ENCODE measurements at regions not wholly inside any gene's neighbourhood (a gene's known extent, or its start where the extent isn't known, plus 50 kb on each side); places are given as distances from the start of the nearest gene placed in this dataset.

DNA sequence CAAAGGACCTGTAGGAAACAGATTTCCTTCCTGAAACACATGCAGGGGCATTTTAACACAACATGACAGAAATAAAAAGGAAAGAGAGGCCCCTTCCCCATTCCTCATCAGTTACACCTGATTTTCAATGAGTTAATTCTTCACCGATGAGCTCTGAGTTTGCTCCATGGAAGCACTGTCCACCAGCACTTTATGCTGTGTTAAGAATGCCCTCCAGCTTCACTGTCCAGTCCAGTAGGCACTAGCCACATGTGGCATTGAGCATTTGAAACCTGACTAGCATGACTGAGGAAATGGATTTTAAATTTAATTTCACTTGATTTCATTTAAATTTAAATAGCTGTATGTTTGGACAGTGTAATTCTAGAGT is 217.2 kb upstream of the SLC10A2 start (continued):
- TF ChIP-seq JUNB (IDR thresholded peaks at IDR 0.05; ENCODE audit: unreplicated experiment) (no peak), STAT1 (IDR thresholded peaks at IDR 0.05; ENCODE audit: unreplicated experiment) (no peak), POLR2AphosphoS5 (IDR thresholded peaks at IDR 0.05; ENCODE audit: low read depth) (no peak)

DNA sequence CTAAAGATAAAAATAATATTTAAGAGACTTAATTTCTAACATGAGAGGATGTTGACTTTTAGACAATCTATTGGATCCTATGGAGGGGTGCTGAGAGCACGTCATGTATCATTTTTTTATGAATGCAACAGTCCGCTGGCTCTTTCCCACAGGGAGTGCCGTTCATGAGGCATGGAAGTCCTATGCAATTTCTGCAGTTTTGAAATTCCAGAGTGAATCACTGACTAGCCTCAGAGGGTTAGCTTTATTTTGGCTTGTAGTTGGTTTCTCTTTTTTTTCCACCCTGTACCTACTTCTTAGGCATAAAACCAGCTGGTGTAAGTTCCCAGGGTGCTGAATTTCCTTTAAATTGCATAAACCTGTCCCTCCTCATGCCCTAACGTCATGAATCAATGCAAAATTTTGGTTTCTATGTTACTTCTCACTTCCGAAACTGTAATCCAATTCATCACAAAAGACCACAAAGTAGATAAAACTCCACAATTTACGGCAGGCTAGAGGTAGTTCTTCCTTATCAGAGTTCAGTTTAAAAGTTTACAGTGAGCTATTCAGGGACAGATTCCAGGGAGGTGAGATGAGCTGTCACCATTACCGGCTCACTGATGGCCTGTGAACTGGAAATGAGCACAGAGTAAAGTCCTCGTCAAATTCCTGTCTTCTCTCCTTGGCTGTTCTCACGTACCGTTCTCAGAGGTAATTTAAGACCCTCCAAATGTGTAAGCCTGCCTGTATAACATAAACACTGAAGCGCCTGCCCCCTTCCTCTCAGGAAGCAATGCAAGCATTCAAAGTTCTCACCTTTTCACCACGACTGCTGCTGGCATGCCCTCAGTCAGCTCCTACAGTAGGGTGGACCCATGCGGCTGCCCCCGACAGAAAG is 216.6 kb upstream of the SLC10A2 start:
- 0 out of 3 replicates have a peak, but pooled peaks cover 2% of the 10 kb centered on the region for H3K4me1 Mint-ChIP-seq
- H4K20me1 ChIP-seq (replicated peaks; ENCODE audit: insufficient read depth): no peaks in the 10 kb centered on the region
- H3K27ac Mint-ChIP-seq: no peak overlapping the region
- 0 out of 2 replicates have a peak, but pooled peaks cover 8% of the 10 kb centered on the region for H3K9me2 ChIP-seq (ENCODE audit: insufficient read depth)
- no peaks in the 10 kb centered on the region for H3K79me2 ChIP-seq (replicated peaks; ENCODE audit: insufficient read depth)
- no peaks in the 10 kb centered on the region for H3K4me1 ChIP-seq (ENCODE audit: insufficient read depth)
- no peaks in the 10 kb centered on the region for H3K27me3 ChIP-seq (ENCODE audit: insufficient read depth)
- ATAC-seq (no peak), DNase-seq (ENCODE audit: low spot score) (no peak)
- H3K27ac ChIP-seq (ENCODE audit: low read depth): no peak overlapping the region
- H3K36me3 Mint-ChIP-seq (ENCODE audit: low read depth): no peaks in the 10 kb centered on the region
- H3K4me3 Mint-ChIP-seq: no peak overlapping the region
- H3K36me3 ChIP-seq (ENCODE audit: insufficient read depth): no peaks in the 10 kb centered on the region
- no peaks in the 10 kb centered on the region for H3F3A ChIP-seq (replicated peaks; ENCODE audit: low read depth)
- peaks cover 5% of the 10 kb centered on the region for H3K27me3 Mint-ChIP-seq (ENCODE audit: insufficient read depth, low read depth, poor library complexity)
- H3K4me3 ChIP-seq: no peak overlapping the region
- peak overlapping the region; percentile 45 for H2AFZ ChIP-seq
- H3K9me3 Mint-ChIP-seq: no peaks in the 10 kb centered on the region
- no peak overlapping the region for H3K4me2 ChIP-seq
- no peak for TF ChIP-seq ZNF331 (CRISPR knock-in tag; IDR thresholded peaks at IDR 0.05; ENCODE audit: low read depth)
- TF ChIP-seq EZH2 (IDR thresholded peaks at IDR 0.05; ENCODE audit: low read depth, unreplicated experiment): no peak
- TF ChIP-seq POLR2AphosphoS5 (IDR thresholded peaks at IDR 0.05; ENCODE audit: low read depth): no peak
- TF ChIP-seq, protein P1, sequence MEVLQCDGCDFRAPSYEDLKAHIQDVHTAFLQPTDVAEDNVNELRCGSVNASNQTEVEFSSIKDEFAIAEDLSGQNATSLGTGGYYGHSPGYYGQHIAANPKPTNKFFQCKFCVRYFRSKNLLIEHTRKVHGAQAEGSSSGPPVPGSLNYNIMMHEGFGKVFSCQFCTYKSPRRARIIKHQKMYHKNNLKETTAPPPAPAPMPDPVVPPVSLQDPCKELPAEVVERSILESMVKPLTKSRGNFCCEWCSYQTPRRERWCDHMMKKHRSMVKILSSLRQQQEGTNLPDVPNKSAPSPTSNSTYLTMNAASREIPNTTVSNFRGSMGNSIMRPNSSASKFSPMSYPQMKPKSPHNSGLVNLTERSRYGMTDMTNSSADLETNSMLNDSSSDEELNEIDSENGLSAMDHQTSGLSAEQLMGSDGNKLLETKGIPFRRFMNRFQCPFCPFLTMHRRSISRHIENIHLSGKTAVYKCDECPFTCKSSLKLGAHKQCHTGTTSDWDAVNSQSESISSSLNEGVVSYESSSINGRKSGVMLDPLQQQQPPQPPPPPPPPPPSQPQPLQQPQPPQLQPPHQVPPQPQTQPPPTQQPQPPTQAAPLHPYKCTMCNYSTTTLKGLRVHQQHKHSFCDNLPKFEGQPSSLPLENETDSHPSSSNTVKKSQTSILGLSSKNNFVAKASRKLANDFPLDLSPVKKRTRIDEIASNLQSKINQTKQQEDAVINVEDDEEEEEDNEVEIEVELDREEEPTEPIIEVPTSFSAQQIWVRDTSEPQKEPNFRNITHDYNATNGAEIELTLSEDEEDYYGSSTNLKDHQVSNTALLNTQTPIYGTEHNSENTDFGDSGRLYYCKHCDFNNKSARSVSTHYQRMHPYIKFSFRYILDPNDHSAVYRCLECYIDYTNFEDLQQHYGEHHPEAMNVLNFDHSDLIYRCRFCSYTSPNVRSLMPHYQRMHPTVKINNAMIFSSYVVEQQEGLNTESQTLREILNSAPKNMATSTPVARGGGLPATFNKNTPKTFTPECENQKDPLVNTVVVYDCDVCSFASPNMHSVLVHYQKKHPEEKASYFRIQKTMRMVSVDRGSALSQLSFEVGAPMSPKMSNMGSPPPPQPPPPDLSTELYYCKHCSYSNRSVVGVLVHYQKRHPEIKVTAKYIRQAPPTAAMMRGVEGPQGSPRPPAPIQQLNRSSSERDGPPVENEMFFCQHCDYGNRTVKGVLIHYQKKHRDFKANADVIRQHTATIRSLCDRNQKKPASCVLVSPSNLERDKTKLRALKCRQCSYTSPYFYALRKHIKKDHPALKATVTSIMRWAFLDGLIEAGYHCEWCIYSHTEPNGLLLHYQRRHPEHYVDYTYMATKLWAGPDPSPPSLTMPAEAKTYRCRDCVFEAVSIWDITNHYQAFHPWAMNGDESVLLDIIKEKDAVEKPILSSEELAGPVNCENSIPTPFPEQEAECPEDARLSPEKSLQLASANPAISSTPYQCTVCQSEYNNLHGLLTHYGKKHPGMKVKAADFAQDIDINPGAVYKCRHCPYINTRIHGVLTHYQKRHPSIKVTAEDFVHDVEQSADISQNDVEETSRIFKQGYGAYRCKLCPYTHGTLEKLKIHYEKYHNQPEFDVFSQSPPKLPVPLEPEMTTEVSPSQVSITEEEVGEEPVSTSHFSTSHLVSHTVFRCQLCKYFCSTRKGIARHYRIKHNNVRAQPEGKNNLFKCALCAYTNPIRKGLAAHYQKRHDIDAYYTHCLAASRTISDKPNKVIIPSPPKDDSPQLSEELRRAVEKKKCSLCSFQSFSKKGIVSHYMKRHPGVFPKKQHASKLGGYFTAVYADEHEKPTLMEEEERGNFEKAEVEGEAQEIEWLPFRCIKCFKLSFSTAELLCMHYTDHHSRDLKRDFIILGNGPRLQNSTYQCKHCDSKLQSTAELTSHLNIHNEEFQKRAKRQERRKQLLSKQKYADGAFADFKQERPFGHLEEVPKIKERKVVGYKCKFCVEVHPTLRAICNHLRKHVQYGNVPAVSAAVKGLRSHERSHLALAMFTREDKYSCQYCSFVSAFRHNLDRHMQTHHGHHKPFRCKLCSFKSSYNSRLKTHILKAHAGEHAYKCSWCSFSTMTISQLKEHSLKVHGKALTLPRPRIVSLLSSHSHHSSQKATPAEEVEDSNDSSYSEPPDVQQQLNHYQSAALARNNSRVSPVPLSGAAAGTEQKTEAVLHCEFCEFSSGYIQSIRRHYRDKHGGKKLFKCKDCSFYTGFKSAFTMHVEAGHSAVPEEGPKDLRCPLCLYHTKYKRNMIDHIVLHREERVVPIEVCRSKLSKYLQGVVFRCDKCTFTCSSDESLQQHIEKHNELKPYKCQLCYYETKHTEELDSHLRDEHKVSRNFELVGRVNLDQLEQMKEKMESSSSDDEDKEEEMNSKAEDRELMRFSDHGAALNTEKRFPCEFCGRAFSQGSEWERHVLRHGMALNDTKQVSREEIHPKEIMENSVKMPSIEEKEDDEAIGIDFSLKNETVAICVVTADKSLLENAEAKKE (CRISPR knock-in tag; IDR thresholded peaks at IDR 0.05): no peak
- no peak for TF ChIP-seq ZNF114 (CRISPR knock-in tag; IDR thresholded peaks at IDR 0.05)
- TF ChIP-seq STAT1 (IDR thresholded peaks at IDR 0.05; ENCODE audit: unreplicated experiment): no peak
- TF ChIP-seq, protein P2, sequence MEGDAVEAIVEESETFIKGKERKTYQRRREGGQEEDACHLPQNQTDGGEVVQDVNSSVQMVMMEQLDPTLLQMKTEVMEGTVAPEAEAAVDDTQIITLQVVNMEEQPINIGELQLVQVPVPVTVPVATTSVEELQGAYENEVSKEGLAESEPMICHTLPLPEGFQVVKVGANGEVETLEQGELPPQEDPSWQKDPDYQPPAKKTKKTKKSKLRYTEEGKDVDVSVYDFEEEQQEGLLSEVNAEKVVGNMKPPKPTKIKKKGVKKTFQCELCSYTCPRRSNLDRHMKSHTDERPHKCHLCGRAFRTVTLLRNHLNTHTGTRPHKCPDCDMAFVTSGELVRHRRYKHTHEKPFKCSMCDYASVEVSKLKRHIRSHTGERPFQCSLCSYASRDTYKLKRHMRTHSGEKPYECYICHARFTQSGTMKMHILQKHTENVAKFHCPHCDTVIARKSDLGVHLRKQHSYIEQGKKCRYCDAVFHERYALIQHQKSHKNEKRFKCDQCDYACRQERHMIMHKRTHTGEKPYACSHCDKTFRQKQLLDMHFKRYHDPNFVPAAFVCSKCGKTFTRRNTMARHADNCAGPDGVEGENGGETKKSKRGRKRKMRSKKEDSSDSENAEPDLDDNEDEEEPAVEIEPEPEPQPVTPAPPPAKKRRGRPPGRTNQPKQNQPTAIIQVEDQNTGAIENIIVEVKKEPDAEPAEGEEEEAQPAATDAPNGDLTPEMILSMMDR (conservative IDR thresholded peaks at IDR 0.05; ENCODE audit: low read depth in 2 of 2): no peak
- no peak for TF ChIP-seq JUNB (IDR thresholded peaks at IDR 0.05; ENCODE audit: unreplicated experiment)
- TF ChIP-seq EZH2phosphoT487 (IDR thresholded peaks at IDR 0.05; ENCODE audit: unreplicated experiment): no peak
- TF ChIP-seq, protein P3, sequence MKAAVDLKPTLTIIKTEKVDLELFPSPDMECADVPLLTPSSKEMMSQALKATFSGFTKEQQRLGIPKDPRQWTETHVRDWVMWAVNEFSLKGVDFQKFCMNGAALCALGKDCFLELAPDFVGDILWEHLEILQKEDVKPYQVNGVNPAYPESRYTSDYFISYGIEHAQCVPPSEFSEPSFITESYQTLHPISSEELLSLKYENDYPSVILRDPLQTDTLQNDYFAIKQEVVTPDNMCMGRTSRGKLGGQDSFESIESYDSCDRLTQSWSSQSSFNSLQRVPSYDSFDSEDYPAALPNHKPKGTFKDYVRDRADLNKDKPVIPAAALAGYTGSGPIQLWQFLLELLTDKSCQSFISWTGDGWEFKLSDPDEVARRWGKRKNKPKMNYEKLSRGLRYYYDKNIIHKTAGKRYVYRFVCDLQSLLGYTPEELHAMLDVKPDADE (IDR thresholded peaks at IDR 0.05): no peak

Measured in GM23338 (cell line).